Gastrocnemius medialis (tissue), 4 donors: ENCODE measurements at regions not wholly inside any gene's neighbourhood (a gene's known extent, or its start where the extent isn't known, plus 50 kb on each side); places are given as distances from the start of the nearest gene placed in this dataset.

Experiments
- POLR2A ChIP-seq, 2 donors: fragments of 450-650 bp; IDR thresholded peaks; one replicate each; pipeline ENCODE4 v1.6.1; 2017; ENCODE audit warnings: antibody characterized with exemption in 2 of 2, mild to moderate bottlenecking in 2 of 2, moderate library complexity in 2 of 2
- TF ChIP-seq, protein P1 (sequence below), 5 experiments: fragments of 450-650 bp in 3 of 5; fragments of 200-600 bp in 2 of 5; sonication (generic) in 2 of 5; IDR thresholded peaks in 4 of 5; conservative IDR thresholded peaks in 1 of 5; 1 replicate in 4 of 5; 2 replicates in 1 of 5; pipeline ENCODE4 v1.5.1; 2016 to 2019; ENCODE audit warnings: antibody characterized with exemption in 5 of 5, mild to moderate bottlenecking in 3 of 5, moderate library complexity in 3 of 5

GRCh38 chr2:145302886-145303285 is 783.0 kb upstream of the ZEB2 start:
- TF ChIP-seq, protein P1, sequence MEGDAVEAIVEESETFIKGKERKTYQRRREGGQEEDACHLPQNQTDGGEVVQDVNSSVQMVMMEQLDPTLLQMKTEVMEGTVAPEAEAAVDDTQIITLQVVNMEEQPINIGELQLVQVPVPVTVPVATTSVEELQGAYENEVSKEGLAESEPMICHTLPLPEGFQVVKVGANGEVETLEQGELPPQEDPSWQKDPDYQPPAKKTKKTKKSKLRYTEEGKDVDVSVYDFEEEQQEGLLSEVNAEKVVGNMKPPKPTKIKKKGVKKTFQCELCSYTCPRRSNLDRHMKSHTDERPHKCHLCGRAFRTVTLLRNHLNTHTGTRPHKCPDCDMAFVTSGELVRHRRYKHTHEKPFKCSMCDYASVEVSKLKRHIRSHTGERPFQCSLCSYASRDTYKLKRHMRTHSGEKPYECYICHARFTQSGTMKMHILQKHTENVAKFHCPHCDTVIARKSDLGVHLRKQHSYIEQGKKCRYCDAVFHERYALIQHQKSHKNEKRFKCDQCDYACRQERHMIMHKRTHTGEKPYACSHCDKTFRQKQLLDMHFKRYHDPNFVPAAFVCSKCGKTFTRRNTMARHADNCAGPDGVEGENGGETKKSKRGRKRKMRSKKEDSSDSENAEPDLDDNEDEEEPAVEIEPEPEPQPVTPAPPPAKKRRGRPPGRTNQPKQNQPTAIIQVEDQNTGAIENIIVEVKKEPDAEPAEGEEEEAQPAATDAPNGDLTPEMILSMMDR (IDR thresholded peaks at IDR 0.05 in 4 of 5, conservative IDR thresholded peaks at IDR 0.05 in 1 of 5) = no peak
- no peak for TF ChIP-seq POLR2A (IDR thresholded peaks at IDR 0.05)
